Upper lobe of right lung (tissue), 1 donor: ENCODE measurements at regions not wholly inside any gene's neighbourhood (a gene's known extent, or its start where the extent isn't known, plus 50 kb on each side); places are given as distances from the start of the nearest gene placed in this dataset.

Source experiments
- ATAC-seq: fragments of 200-7000 bp; cut with Tn5 transposase; one replicate; pipeline ENCODE4 v1.9.1; 2020; ENCODE audit warnings: mild to moderate bottlenecking, moderate library complexity
- DNase-seq: peaks from one replicate; pipeline ENCODE4 v3.0.0-alpha.2; 2020
- H3K27ac ChIP-seq: fragments of 200-600 bp; one replicate; pipeline ENCODE4 v1.8.0; 2022
- H3K27me3 ChIP-seq: fragments of 200-600 bp; one replicate; pipeline ENCODE4 v1.8.0; 2022; ENCODE audit warnings: mild to moderate bottlenecking
- H3K36me3 ChIP-seq: fragments of 200-600 bp; one replicate; pipeline ENCODE4 v1.8.0; 2022
- H3K4me1 ChIP-seq: fragments of 200-600 bp; one replicate; pipeline ENCODE4 v1.8.0; 2022
- H3K4me3 ChIP-seq: fragments of 200-600 bp; one replicate; pipeline ENCODE4 v1.8.0; 2022; ENCODE audit warnings: mild to moderate bottlenecking
- H3K9me3 ChIP-seq: fragments of 200-600 bp; one replicate; pipeline ENCODE4 v1.8.0; 2022
- intact Hi-C: fragments of 100-400 bp; cut with DNase I; formaldehyde crosslinking; loops from one replicate; pipeline ENCODE4 v1.11.0; 2022
- TF ChIP-seq, protein P1 (sequence below): fragments of 200-600 bp; IDR thresholded peaks from one replicate; pipeline ENCODE4 v1.8.0; 2022; ENCODE audit warnings: antibody characterized with exemption
- donor health status: DM: no; HTN: yes; CAD: no; lungs with severe emphysema.

DNA sequence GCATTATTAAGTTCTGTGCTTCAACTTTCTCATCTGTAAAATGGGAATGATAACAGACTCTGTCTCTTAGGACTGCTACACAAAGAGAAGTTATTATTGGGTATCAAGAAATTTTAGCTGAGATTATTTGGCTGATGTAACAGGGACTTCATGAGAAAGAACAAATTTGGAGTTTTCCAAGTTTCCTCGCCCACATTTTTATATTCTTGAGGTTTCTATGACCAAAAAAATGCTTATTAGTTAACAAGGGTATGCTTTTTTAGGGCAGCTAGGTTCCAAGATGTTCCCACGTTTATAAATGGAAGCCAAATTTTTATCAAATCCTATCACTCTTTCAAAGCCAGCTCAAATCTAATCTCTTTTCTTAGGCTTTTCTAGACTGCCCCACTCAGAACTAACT, 50.6 kb upstream of the C3orf80 start:
- Histone ChIP-seq H3K27me3 (no peaks in the 10 kb centered on the region), H3K27ac (no peak overlapping the region), H3K4me1 (no peaks in the 10 kb centered on the region), H3K4me3 (no peak overlapping the region), H3K36me3 (no peaks in the 10 kb centered on the region), H3K9me3 (no peaks in the 10 kb centered on the region)
- DNase-seq, result no peak
- intact Hi-C loops, result no loop called here
- ATAC-seq, result no peak
- TF ChIP-seq, protein P1, sequence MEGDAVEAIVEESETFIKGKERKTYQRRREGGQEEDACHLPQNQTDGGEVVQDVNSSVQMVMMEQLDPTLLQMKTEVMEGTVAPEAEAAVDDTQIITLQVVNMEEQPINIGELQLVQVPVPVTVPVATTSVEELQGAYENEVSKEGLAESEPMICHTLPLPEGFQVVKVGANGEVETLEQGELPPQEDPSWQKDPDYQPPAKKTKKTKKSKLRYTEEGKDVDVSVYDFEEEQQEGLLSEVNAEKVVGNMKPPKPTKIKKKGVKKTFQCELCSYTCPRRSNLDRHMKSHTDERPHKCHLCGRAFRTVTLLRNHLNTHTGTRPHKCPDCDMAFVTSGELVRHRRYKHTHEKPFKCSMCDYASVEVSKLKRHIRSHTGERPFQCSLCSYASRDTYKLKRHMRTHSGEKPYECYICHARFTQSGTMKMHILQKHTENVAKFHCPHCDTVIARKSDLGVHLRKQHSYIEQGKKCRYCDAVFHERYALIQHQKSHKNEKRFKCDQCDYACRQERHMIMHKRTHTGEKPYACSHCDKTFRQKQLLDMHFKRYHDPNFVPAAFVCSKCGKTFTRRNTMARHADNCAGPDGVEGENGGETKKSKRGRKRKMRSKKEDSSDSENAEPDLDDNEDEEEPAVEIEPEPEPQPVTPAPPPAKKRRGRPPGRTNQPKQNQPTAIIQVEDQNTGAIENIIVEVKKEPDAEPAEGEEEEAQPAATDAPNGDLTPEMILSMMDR, result no peak
